Ishikawa (cell line): ENCODE measurements at regions not wholly inside any gene's neighbourhood (a gene's known extent, or its start where the extent isn't known, plus 50 kb on each side); places are given as distances from the start of the nearest gene placed in this dataset.

Experiments used
- CEBPB ChIP-seq: IDR thresholded peaks from 2 replicates; pipeline ENCODE4 v1.6.1; 2012
- EGR1 ChIP-seq: IDR thresholded peaks from 2 replicates; pipeline ENCODE4 v1.6.1; 2012
- EP300 ChIP-seq: IDR thresholded peaks from 2 replicates; pipeline ENCODE4 v1.6.1; 2012; ENCODE audit warnings: borderline replicate concordance
- TAF1 ChIP-seq: IDR thresholded peaks from 2 replicates; pipeline ENCODE4 v1.6.1; 2012; ENCODE audit warnings: low read depth, mild to moderate bottlenecking
- ZBTB7A ChIP-seq: IDR thresholded peaks from 2 replicates; pipeline ENCODE4 v1.6.1; 2012; ENCODE audit warnings: low read depth
- TF ChIP-seq, protein P1 (sequence below): IDR thresholded peaks from 2 replicates; pipeline ENCODE4 v1.6.1; 2012; ENCODE audit warnings: low read depth, mild to moderate bottlenecking
- TF ChIP-seq, protein P2 (sequence below): IDR thresholded peaks from 2 replicates; pipeline ENCODE4 v1.6.1; 2012

DNA sequence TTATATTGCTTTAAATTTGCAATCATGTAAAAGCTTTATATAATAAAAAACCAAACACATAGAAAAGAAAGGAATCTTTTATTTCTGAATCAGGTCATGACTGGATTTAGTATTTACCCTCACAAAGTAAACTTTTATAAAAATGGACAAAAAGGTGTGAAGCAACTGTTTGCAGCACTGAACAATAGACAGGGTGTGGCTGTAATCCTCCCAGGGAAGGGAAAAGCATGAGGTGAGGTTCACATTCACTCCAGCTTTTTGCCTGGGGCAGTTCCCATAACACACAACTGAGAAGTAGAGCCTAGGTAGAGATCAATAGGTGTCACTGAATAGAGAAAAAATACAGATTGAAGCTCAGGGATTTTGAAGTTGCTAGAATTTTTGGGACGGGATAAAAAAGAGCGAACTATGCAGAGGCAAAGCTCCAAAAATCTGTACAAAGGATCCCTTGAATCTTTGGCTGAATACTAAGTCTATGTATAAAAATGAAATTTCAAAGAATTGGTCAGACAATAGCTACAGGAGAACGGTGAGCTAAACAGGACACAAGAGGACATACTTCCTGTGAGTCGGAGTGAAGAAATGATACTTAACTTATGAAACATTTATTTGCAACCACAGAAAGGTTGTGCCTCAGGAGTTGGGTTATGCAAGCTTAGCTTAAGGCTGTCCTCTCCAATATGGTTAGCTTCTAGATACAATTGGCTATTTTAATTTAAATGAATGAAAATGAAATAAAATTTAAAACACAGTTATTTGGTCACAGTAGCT lies 162.0 kb upstream of the ZP4 start:
- TF ChIP-seq EP300 (no peak), EGR1 (no peak), TAF1 (no peak), ZBTB7A (no peak), CEBPB (no peak)
- TF ChIP-seq, protein P1, sequence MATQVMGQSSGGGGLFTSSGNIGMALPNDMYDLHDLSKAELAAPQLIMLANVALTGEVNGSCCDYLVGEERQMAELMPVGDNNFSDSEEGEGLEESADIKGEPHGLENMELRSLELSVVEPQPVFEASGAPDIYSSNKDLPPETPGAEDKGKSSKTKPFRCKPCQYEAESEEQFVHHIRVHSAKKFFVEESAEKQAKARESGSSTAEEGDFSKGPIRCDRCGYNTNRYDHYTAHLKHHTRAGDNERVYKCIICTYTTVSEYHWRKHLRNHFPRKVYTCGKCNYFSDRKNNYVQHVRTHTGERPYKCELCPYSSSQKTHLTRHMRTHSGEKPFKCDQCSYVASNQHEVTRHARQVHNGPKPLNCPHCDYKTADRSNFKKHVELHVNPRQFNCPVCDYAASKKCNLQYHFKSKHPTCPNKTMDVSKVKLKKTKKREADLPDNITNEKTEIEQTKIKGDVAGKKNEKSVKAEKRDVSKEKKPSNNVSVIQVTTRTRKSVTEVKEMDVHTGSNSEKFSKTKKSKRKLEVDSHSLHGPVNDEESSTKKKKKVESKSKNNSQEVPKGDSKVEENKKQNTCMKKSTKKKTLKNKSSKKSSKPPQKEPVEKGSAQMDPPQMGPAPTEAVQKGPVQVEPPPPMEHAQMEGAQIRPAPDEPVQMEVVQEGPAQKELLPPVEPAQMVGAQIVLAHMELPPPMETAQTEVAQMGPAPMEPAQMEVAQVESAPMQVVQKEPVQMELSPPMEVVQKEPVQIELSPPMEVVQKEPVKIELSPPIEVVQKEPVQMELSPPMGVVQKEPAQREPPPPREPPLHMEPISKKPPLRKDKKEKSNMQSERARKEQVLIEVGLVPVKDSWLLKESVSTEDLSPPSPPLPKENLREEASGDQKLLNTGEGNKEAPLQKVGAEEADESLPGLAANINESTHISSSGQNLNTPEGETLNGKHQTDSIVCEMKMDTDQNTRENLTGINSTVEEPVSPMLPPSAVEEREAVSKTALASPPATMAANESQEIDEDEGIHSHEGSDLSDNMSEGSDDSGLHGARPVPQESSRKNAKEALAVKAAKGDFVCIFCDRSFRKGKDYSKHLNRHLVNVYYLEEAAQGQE = no peak
- TF ChIP-seq, protein P2, sequence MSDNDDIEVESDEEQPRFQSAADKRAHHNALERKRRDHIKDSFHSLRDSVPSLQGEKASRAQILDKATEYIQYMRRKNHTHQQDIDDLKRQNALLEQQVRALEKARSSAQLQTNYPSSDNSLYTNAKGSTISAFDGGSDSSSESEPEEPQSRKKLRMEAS = no peak
